Hematopoietic multipotent progenitor cell treated with erythropoietin and hydrocortisone succinate and interleukin-3 and kit ligand, for 17 days (in vitro differentiated cells): ENCODE measurements at regions not wholly inside any gene's neighbourhood (a gene's known extent, or its start where the extent isn't known, plus 50 kb on each side); places are given as distances from the start of the nearest gene placed in this dataset.
"Not testable (repeated sequence)": the region's sequence is repeated elsewhere in the genome, so short reads cannot be mapped to it uniquely, and the experiment has no call there.

ENCODE experiments used
- DNase-seq: peaks from one replicate; pipeline ENCODE4 v3.0.0-alpha.2; 2015; ENCODE audit warnings: low spot score

DNA sequence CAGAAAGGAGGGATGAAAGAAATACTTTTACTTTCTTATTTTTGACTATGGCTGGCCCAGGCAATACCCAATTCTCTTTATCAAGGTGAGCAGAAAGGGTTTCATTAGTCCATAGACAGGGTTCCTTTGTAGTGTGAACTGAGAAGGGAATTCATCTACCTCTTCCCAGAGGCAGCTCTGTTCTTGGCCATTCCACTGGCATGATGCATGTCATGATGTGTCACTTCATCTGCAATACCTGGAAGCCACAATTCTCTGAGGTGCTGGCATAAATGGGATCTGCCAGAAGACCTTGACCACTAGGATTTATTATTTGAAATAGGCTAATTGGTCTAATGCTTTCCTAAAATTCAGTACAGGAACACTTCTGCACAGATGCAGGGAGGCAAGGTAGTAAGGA lies 542.8 kb downstream of the RFC3 start:
- DNase-seq = no peak

DNA sequence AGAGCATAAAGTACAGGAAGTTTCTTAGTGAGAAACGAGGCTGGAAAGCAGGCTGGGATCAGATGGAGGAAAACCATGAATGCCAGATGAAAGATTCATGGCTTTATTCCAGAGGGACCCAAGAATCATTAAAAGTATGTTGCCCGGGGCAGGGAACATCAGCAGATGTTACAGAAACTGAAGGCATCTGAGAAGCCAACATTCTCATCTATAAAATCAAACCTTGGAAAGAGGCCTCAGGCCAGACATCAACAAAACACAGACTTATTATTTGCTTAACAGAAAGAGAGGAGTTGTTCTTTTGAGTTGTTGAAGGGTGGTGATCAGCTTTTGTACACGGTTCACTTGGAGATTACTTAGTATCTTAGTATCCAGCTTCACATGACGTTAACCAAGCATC lies 543.6 kb downstream of the RFC3 start:
- no peak for DNase-seq

DNA sequence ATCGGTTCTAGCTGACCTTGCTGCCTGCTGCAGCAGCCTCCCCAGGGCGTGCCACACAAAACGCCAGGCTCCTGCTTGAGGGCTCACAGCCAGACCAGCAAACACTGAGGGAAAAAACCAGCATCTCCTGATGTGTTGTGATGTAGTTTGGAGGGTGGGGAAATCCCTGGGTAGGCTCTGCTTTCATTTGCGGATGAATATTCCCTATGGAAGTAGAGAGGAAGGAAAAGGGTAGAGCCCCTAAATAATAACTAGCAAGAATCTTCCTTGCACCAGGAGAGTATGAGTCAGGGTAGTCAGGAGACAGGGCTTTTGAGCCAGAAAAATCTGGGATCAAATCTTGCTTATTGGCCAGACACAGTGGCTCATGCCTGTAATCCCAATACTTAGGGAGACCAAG lies 545.3 kb downstream of the RFC3 start:
- no peak for DNase-seq

DNA sequence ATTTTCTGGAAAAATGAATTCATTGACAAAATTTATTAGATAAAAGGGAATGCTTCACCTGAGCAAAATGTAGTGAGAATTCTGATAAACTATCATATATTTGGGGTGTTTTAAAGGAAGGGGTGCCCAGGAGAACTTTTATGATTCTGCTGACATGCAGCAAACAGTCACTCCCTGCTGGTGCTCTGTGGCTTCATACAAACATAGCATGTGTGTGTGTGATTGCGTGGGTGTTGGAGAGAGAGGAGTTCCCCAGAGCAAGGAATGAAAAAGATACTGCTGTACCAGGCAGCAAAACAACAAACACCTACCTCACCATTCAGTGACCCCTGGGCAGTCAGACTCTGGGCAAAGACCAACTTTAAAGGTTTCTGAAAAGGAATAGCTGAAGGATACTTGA lies 546.7 kb downstream of the RFC3 start:
- no peak for DNase-seq

DNA sequence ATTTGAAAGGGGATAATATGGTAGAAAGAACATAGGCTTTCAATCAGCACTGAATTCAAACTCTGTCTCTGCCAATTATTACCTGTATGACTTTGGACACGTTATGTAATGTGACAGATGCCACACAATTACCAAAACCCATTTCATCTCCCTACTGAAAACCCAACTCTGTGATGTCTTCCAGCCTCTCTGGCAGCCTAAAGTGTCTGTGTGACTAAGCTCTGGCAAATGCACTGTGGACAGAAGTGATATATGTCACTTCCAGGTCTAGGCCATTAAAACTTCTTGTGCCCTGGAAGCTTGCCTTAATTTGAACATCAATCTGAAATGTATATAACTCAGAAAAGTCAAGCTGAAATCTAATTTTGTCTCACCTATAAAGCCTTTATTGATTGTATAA lies 552.0 kb downstream of the RFC3 start:
- DNase-seq = no peak

DNA sequence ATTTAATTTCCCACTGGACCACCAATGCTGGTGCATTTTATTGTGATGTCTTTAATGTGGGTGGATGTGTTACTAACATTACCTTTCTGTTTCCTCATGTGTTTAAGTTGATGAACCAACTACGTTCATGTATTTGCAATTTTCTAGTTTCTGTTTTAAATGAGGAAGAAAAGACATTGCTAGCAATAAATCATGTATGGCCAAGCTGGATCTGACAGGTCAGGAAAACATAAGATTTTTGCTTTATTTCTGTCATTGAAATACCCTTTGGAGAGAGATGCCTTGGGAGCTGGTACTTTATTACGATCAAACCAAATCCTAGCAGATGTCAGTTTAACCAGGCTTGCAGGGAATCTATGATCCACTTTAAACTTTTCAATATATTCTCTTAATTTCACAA lies 553.2 kb downstream of the RFC3 start:
- no peak for DNase-seq

DNA sequence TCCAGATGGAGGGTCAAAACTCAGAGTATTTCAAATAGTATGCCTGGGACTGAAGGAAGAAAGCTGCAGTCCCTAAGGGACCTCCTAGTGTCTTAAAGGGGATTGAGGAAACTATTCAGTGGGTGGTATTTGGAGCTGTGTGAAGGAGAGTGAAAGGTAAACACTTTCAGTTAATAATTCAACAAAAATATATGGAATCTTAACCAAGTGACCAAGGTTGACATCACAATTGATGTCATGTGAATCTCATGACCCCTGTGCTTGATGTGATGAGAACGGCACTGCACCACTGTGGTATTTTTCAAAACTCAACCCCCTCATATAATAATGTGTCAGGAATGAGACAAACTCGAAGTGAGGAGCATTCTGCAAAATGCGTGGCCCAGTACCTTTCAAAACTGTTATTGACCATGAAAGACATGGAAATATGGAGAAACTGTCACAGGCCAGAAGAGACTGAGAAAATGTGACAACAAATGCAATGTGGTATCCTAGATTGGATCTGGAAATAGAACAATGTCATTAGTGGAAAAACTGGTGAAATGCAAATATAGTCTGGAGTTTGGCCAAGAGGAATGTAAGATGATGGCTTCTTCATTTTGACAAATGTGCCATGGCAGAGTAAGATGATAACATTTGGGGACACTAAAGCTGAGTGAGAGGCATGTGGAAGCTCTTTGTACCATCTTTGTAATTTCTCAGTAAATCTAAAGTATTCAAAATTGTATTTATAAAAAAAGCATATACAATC lies 553.9 kb downstream of the RFC3 start:
- no peak for DNase-seq

DNA sequence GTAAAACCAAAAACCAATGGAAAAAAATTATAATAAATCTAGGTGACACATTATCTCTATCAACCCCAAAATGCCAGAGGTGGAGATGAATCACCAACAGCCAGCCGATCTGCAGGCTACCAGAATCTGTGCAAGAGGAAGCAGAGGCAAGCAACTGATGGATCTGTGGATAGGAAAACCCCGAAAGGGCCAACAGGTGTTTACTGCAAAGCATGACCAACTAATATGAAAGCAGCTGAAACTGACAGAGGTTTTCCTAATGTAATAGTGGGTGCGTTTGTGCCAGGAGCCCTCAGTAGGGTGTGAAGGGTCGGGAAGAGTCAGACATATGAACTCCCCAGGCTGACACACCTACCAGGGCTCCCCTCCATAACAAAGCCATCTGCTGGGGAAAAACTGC lies 554.6 kb downstream of the RFC3 start:
- no peak for DNase-seq

DNA sequence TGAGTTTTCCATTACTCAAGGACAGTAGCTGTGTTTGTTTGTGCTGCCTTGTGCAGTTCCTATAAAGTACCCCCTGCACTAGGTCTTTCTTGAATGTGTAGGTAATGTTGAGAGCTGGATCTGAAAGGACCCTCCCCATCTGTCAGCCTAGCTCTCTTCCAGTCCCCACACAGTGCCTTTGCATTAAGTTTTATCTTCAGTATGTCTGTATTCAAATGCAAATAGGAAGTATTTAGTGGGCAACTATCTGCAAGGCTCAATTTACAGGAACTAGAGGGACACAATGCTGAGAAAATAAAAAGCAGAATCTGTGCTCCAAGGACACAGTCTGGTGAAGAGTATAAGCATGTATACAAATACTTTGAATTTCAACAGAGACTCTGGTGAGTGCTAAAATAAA lies 558.5 kb downstream of the RFC3 start:
- no peak for DNase-seq

DNA sequence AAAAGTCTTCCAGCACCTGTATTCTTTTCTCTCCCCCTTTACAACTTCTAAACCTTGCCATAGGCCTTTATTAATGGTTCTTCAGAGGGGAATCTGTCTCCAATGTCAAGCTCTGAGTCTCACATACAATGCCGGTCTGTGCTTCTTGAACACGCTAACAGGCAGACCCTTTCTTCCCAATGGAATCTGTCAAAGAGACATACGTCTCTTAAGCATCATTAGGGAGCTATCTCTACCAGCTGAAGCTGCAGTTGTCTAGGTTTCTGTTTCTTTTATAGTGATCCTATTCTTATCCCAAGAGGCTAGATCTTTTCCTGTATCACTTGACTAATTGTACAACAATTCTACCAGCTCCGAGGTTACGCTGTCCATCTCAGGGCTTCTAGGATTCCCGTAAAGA lies 560.8 kb upstream of the NBEA start:
- DNase-seq = no peak

DNA sequence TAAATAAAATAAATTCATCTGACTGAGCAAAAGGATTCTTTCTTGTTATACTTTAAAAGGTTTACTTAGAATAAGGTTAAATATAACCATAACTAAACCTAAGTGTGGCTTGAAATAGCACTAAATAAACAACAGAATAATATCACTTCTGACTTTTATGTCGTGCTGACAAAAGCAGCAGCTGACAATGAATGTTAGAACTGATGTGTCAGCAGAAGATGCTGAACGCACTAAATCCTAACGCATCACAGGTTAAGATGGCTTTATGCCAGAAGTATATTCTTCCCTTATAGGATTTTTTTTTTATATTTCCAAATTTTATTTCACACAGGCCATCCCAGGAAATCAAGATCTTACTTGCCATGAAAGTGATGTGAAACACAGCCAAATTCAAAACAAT lies 558.3 kb upstream of the NBEA start:
- no peak for DNase-seq

DNA sequence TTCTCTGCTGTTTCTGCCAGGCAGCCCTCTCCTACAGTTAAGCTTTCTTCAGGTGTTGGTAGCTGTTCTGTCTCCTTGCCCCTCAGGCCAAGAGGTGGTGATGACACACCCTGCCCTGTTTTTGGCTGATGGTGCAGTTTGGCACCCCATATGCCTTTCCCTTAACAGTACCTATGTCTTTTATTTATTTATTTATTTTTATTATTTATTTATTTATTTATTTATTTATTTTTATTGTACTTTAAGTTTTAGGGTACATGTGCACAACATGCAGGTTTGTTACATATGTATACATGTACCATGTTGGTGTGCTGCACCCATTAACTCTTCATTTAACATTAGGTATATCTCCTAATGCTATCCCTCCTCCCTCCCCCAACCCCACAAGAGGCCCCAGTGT lies 555.8 kb upstream of the NBEA start:
- not testable (repeated sequence) for DNase-seq

DNA sequence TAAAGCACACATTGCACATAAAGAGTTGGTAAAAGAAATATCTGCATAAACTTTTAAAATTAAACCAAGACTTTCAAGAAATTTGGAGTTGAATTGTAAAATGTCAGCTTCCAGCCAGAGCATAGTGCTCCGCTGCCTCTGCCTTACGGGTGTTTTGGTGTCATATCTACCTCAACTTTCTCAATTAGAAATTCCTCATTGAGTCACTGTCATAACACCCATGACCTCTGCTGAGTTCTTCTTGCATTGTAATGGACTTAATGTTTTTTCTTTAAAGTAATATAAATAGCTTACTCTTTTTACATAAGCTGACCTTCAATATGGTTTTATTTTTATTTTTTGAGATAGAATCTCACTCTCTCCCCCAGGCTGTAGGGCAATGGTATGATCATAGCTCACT lies 551.0 kb upstream of the NBEA start:
- no peak for DNase-seq

DNA sequence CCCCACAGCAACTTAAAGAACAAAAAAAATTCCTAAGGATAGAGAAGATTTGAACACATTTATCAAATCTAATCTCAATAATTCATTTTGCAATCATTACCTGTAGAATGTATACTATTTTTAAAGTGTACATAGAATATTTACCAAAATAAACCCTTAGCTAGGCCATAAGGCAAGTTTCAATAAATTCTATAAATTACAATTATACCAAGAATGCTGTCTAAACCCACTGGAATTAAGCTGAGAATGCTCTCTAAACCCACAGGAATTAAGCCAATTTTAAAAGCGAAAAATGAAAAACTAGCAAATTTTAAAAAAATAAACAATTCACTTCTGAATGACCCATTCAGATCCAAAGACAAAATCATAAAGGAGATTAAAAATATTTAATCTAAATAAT lies 540.4 kb upstream of the NBEA start:
- DNase-seq = no peak

DNA sequence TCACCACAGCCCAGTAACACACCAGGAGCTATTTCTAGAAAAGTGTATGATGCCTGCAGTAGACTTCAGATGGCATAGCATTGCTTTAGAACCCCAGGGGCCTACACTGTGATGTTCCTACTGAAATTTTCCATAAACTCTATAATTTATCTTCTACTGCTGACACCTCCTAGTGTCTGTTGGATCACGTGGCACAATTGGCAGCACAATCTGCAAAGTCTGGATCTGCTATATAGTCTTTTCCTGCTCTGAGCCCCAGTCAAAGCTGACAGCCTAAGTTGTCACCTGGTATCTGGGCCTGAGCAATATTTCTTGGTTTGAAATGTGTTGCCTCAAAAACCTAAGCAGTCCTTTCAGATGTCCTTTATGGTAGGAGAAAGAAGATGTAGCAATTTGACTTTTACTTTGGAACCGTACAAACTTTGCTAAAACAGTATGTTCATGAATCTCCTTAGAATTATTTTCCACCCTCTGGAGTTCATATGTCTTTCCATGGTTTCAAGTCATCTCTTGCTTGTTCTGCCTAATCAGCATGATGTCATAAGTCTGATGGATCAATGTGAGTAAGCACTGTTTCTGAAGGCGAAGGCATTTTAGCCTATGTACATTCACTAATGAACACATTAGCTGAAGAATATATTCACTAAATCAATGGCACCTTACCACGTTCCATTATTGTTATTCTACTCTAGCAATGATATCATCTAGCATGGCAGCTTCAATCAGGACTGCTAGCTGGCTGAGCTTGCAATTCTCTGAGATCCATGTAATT lies 536.5 kb upstream of the NBEA start:
- no peak for DNase-seq

DNA sequence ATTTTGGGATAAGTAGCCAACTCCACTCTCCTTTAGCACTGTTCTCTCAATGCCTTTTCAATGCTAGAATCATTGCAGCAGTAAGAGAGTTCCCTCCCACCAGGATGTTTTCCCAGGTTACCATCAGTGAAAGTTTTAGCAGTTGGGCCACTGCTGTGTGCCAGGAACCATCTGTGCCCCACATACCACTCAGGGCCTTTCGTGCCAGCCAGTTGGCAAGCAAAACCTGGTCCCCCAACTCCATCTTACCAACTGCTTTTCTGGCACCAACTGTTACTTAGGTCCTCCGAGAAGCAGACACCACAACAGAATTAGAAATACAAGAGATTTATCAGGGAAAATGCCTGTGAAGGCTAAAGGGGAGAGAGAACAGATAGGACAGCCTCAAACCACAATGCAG lies 533.4 kb upstream of the NBEA start:
- DNase-seq = no peak

DNA sequence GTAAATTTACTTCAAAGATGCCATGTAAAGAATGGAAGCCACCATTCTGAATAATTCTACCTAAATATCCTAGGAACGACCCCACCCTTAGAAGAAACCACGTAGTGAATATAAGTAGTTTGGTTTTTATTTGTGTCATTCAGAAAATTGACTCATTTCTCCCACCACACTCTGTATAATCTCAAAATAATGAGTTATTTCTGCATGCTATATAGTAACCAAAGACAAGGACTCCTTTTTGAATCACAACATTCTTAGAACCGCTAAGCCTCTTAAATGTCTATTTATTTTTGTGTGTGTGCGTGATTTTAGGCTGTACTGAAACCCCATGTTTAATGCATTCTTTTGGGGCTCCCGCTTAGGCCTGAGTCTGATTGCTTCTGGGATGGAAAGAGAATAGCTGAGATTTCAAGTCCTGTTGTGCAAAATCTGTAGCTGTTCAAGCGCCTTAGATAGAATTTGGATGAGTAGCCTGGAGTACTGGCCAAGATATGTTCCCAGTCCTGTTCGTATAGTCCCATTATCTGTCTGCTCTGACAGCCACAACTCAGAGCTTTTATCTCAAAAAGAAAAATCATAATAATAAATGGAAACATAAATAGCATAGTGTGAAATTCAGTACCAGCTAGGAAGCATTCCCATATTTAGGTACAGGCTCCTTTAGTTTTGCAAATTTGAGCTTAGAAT lies 532.4 kb upstream of the NBEA start:
- DNase-seq = no peak

DNA sequence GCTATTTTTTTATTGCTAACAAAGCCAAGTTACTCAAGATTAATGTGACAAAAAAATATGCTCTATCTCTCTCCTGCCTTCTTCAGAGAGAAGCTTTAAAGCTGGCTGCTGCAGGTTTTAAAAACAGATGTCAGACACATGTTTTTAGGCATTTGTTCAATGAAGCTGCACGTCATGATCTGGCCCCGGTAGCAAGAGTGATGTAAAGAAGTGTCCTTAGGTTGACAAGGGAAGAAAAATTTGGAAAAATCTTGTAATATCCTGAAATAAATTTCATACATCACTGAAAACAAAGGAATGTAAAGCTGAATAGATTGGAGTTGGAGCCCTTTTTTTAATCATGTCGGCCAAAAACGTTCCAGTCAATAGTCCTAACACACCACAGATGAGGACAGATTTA lies 531.4 kb upstream of the NBEA start:
- DNase-seq = no peak

DNA sequence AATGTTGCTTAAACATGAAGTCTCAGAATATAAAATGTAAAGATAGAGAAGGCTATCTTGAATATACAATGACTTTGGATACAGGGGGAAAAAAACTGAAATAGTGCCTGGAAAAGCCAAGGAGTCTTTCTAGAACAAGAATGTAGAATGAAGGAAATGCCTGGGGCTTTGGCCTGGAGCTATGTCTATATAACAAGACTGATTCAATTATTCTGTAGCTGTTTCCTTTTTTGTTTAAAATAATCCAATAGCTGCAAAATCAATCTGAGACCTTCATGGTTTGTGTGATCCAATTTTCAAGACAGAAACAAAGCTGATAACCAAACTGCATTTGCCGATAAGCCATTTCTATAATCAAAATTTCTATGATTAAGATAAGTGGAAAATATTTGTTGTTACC lies 530.9 kb upstream of the NBEA start:
- no peak for DNase-seq

DNA sequence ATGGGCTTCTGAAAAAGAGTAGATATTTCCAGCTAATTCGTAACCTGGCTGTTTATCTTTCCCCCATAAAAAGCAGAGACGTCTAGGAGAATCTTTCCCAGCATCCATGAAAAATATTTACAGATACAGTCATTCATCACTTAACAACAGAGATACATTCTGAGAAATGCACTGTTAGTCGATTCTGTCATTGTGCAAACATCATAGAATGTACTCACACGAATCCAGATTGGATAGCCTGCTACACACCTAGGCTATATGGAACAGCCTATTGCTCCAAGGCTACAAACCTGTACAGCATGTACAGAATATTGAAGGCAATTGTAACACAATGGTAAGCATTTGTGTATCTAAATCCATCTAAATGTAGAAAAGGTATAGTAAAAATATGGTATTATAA lies 530.2 kb upstream of the NBEA start:
- no peak for DNase-seq

DNA sequence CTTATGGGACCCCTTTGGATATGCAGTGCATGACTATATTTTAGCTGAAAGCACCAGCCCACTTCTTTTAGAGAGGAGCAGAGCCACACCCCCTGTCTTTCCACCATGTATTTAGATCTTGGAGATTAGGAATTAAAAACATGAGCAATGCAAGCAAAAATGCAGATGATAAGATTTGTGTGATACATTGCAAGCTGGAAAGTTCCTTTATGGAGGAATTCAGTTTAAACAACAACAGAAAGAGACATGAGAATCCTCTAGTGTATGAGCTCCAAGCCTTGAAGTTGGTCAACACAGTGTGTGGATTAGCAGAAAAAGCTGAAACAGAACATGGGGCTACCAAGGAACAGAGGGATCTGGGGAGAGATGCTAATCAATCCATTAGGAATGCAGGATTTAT lies 529.8 kb upstream of the NBEA start:
- DNase-seq = no peak

DNA sequence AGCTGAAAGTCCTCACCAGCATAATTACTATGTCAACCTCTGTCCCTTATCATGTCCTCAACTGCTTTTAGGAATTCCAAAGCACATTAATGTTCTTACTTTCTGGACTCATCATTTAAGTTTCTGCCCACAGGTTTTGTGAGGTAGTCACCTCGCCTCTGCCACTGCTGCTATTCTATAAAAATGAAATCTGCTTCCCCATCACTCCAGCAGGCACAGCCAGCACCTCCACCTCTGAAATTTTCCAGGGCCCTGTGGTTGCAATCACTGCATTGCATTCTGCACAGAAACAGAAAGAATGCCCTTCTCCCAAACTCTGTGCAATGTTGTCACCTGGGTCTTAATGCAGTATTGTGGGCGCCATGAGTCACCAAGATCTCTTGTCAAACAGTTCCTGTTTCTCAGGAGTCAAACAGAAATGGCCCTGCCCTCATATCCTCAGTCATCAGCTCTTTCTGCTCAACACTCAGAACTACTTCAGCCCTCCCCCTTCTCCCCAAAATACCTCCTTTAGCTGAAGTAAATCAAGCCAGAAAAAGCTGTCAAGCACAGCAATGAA lies 529.2 kb upstream of the NBEA start:
- no peak for DNase-seq
